Epithelial cell of prostate (primary cell): ENCODE measurements at regions not wholly inside any gene's neighbourhood (a gene's known extent, or its start where the extent isn't known, plus 50 kb on each side); places are given as distances from the start of the nearest gene placed in this dataset.

Experiments used
- DNase-seq: peaks from one replicate; pipeline ENCODE4 v3.0.0-alpha.2; 2011; ENCODE audit warnings: low read depth, low spot score
- H3K27ac ChIP-seq: fragments of 450-650 bp; 2 replicates; pipeline ENCODE4 v1.5.1; 2017; ENCODE audit warnings: mild to moderate bottlenecking

GRCh38 chr11:44446996-44447771 lies 118.3 kb upstream of the CD82 start:
- no peak overlapping the region for H3K27ac ChIP-seq
- no peak for DNase-seq

GRCh38 chr11:44450295-44450932 lies 115.0 kb upstream of the CD82 start:
- H3K27ac ChIP-seq: no peak overlapping the region
- no peak for DNase-seq

GRCh38 chr11:44451706-44452105 lies 113.8 kb upstream of the CD82 start:
- DNase-seq: no peak
- H3K27ac ChIP-seq: no peak overlapping the region

- H3K27ac ChIP-seq: no peak overlapping the region
- DNase-seq: no peak
Observed at GRCh38 chr11:44452827-44453572, 112.5 kb upstream of the CD82 start.

GRCh38 chr11:44453871-44454270 lies 111.6 kb upstream of the CD82 start:
- no peak overlapping the region for H3K27ac ChIP-seq
- DNase-seq: no peak

- no peak for DNase-seq
- no peak overlapping the region for H3K27ac ChIP-seq
Observed at GRCh38 chr11:44454666-44455065, 110.8 kb upstream of the CD82 start.

- H3K27ac ChIP-seq: no peak overlapping the region
- no peak for DNase-seq
Observed at GRCh38 chr11:44456544-44457300, 108.7 kb upstream of the CD82 start.

GRCh38 chr11:44457862-44458261 lies 107.6 kb upstream of the CD82 start:
- DNase-seq: no peak
- no peak overlapping the region for H3K27ac ChIP-seq

GRCh38 chr11:44463751-44464150 lies 101.7 kb upstream of the CD82 start:
- no peak overlapping the region for H3K27ac ChIP-seq
- DNase-seq: no peak

- no peak for DNase-seq
- no peak overlapping the region for H3K27ac ChIP-seq
Observed at GRCh38 chr11:44464741-44465140, 100.7 kb upstream of the CD82 start.

- no peak for DNase-seq
- no peak overlapping the region for H3K27ac ChIP-seq
Observed at GRCh38 chr11:44466531-44467205, 98.8 kb upstream of the CD82 start.

GRCh38 chr11:44467413-44467812 lies 98.0 kb upstream of the CD82 start:
- H3K27ac ChIP-seq: no peak overlapping the region
- no peak for DNase-seq

- H3K27ac ChIP-seq: no peak overlapping the region
- DNase-seq: no peak
Observed at GRCh38 chr11:44467931-44468330, 97.5 kb upstream of the CD82 start.

GRCh38 chr11:44468345-44468988 lies 97.0 kb upstream of the CD82 start:
- DNase-seq: no peak
- no peak overlapping the region for H3K27ac ChIP-seq

- H3K27ac ChIP-seq: no peak overlapping the region
- DNase-seq: no peak
Observed at GRCh38 chr11:44469412-44469811, 96.1 kb upstream of the CD82 start.

GRCh38 chr11:44470854-44471253 lies 94.6 kb upstream of the CD82 start:
- no peak overlapping the region for H3K27ac ChIP-seq
- DNase-seq: no peak

GRCh38 chr11:44471603-44472002 lies 93.9 kb upstream of the CD82 start:
- no peak overlapping the region for H3K27ac ChIP-seq
- DNase-seq: no peak

GRCh38 chr11:44472916-44473315 lies 92.5 kb upstream of the CD82 start:
- no peak overlapping the region for H3K27ac ChIP-seq
- DNase-seq: no peak

- DNase-seq: no peak
- H3K27ac ChIP-seq: no peak overlapping the region
Observed at GRCh38 chr11:44474702-44475101, 90.8 kb upstream of the CD82 start.
